MM.1S (cell line): ENCODE measurements at regions not wholly inside any gene's neighbourhood (a gene's known extent, or its start where the extent isn't known, plus 50 kb on each side); places are given as distances from the start of the nearest gene placed in this dataset.

Experiments used
- DNase-seq: peaks from one replicate; pipeline ENCODE4 v3.0.0-alpha.2; 2015
- H2AFZ ChIP-seq: fragments of 300-600 bp; sonication (generic); 2 replicates; pipeline ENCODE4 v1.6.0; 2016; ENCODE audit warnings: antibody characterized with exemption, low read length
- H3F3A ChIP-seq: fragments of 300-600 bp; sonication (generic); 2 replicates; pipeline ENCODE4 v1.6.1; 2016; ENCODE audit warnings: mild to moderate bottlenecking, antibody characterized with exemption, low read length, moderate library complexity, mixed read lengths; ENCODE audit not compliant: insufficient read depth
- H3K27ac ChIP-seq: fragments of 300-600 bp; sonication (generic); 2 replicates; pipeline ENCODE4 v1.5.1; 2016; ENCODE audit warnings: mild to moderate bottlenecking, low read length
- H3K27me3 ChIP-seq: fragments of 300-600 bp; sonication (generic); replicated peaks from 2 replicates; pipeline ENCODE4 v1.6.0; 2016; ENCODE audit warnings: low read length; ENCODE audit not compliant: insufficient read depth
- H3K36me3 ChIP-seq: fragments of 300-600 bp; sonication (generic); replicated peaks from 2 replicates; pipeline ENCODE4 v1.6.1; 2016; ENCODE audit warnings: mild to moderate bottlenecking, low read length, mixed read lengths; ENCODE audit not compliant: insufficient read depth
- H3K4me1 ChIP-seq: fragments of 300-600 bp; sonication (generic); 2 replicates; pipeline ENCODE4 v1.6.1; 2016; ENCODE audit warnings: low read length, mixed read lengths
- H3K4me2 ChIP-seq: fragments of 300-600 bp; sonication (generic); 2 replicates; pipeline ENCODE4 v1.6.0; 2016; ENCODE audit warnings: low read depth, low read length
- H3K4me3 ChIP-seq: fragments of 300-600 bp; sonication (generic); 2 replicates; pipeline ENCODE4 v1.5.1; 2016; ENCODE audit warnings: low read length, mixed read lengths
- H3K79me2 ChIP-seq: fragments of 300-600 bp; sonication (generic); 2 replicates; pipeline ENCODE4 v1.6.1; 2016; ENCODE audit warnings: mixed run types, low read length, mixed read lengths
- H3K9ac ChIP-seq: fragments of 300-600 bp; sonication (generic); 2 replicates; pipeline ENCODE4 v1.6.1; 2016; ENCODE audit warnings: low read length, mixed read lengths
- H3K9me2 ChIP-seq: fragments of 300-600 bp; sonication (generic); replicated peaks from 2 replicates; pipeline ENCODE4 v1.6.1; 2016; ENCODE audit warnings: mild to moderate bottlenecking, low read length, mixed read lengths; ENCODE audit not compliant: insufficient read depth
- H3K9me3 ChIP-seq: fragments of 300-600 bp; sonication (generic); replicated peaks from 2 replicates; pipeline ENCODE4 v1.6.1; 2016; ENCODE audit warnings: mild to moderate bottlenecking, low read length, mixed read lengths; ENCODE audit not compliant: insufficient read depth
- H4K20me1 ChIP-seq: fragments of 300-600 bp; sonication (generic); 2 replicates; pipeline ENCODE4 v1.6.1; 2016; ENCODE audit warnings: mild to moderate bottlenecking, low read length, moderate library complexity, mixed read lengths; ENCODE audit not compliant: insufficient read depth
- CTCF ChIP-seq: fragments of 300-600 bp; sonication (generic); IDR thresholded peaks from 2 replicates; pipeline ENCODE4 v1.5.1; 2016; ENCODE audit warnings: antibody characterized with exemption, low read length, mixed read lengths
- EZH2 ChIP-seq: fragments of 300-600 bp; sonication (generic); optimal IDR thresholded peaks from 2 replicates; pipeline ENCODE3; 2017; ENCODE audit warnings: low read depth, mild to moderate bottlenecking, antibody characterized with exemption, low read length, mixed read lengths
- EZH2phosphoT487 ChIP-seq: fragments of 300-600 bp; sonication (generic); IDR thresholded peaks from 2 replicates; pipeline ENCODE4 v1.6.1; 2018; ENCODE audit warnings: antibody characterized with exemption, low read length

GRCh38 chr14:40623643-40624042, 983.0 kb upstream of the LRFN5 start:
- H3K9ac ChIP-seq = no peak overlapping the region
- no peaks in the 10 kb centered on the region for H4K20me1 ChIP-seq
- H3K36me3 ChIP-seq = no peaks in the 10 kb centered on the region
- no peaks in the 10 kb centered on the region for H3K4me1 ChIP-seq
- DNase-seq = no peak
- no peaks in the 10 kb centered on the region for H3K9me3 ChIP-seq
- H3F3A ChIP-seq = no peaks in the 10 kb centered on the region
- no peak overlapping the region for H3K4me3 ChIP-seq
- no peak overlapping the region for H2AFZ ChIP-seq
- H3K27me3 ChIP-seq = no peaks in the 10 kb centered on the region
- TF ChIP-seq EZH2 (no peak), EZH2phosphoT487 (no peak), CTCF (no peak)
- no peak overlapping the region for H3K27ac ChIP-seq
- H3K79me2 ChIP-seq = no peaks in the 10 kb centered on the region
- no peak overlapping the region for H3K4me2 ChIP-seq
- no peaks in the 10 kb centered on the region for H3K9me2 ChIP-seq

GRCh38 chr14:40618225-40618898, 988.3 kb upstream of the LRFN5 start:
- Histone ChIP-seq H3K36me3 (no peaks in the 10 kb centered on the region), H3K27ac (no peak overlapping the region), H3K9ac (no peak overlapping the region), H4K20me1 (no peaks in the 10 kb centered on the region), H3K4me2 (no peak overlapping the region), H3F3A (no peaks in the 10 kb centered on the region), H3K79me2 (no peaks in the 10 kb centered on the region), H3K9me2 (no peaks in the 10 kb centered on the region), H3K4me1 (no peaks in the 10 kb centered on the region), H3K27me3 (no peaks in the 10 kb centered on the region), H3K9me3 (no peaks in the 10 kb centered on the region), H2AFZ (no peak overlapping the region), H3K4me3 (no peak overlapping the region)
- no peak for TF ChIP-seq EZH2
- no peak for TF ChIP-seq EZH2phosphoT487
- no peak for TF ChIP-seq CTCF
- no peak for DNase-seq

GRCh38 chr14:40616579-40616978, 990.1 kb upstream of the LRFN5 start:
- no peaks in the 10 kb centered on the region for H3K27me3 ChIP-seq
- H3K4me1 ChIP-seq = no peaks in the 10 kb centered on the region
- H3K9me2 ChIP-seq = no peaks in the 10 kb centered on the region
- no peak overlapping the region for H2AFZ ChIP-seq
- no peak overlapping the region for H3K27ac ChIP-seq
- no peaks in the 10 kb centered on the region for H3K9me3 ChIP-seq
- no peak overlapping the region for H3K4me2 ChIP-seq
- H3K36me3 ChIP-seq = no peaks in the 10 kb centered on the region
- H3K79me2 ChIP-seq = no peaks in the 10 kb centered on the region
- no peak overlapping the region for H3K4me3 ChIP-seq
- no peak overlapping the region for H3K9ac ChIP-seq
- no peaks in the 10 kb centered on the region for H3F3A ChIP-seq
- H4K20me1 ChIP-seq = no peaks in the 10 kb centered on the region
- TF ChIP-seq EZH2 (no peak), EZH2phosphoT487 (no peak), CTCF (no peak)
- DNase-seq = no peak
